Activated naive CD4-positive, alpha-beta T cell treated with anti-CD3 and anti-CD28 coated beads, Interleukin-2, amount 50 U/mL, for 72 hours (primary cell): ENCODE measurements at regions not wholly inside any gene's neighbourhood (a gene's known extent, or its start where the extent isn't known, plus 50 kb on each side); places are given as distances from the start of the nearest gene placed in this dataset.
A peak's percentile ranks its signal among the peaks of the same experiment; 100 is the strongest.

Experiments used
- ATAC-seq, 2 donors: fragments of 150-1000 bp; cut with Tn5 transposase; 2 replicates each; pipeline ENCODE4 v1.10.0; 2021; ENCODE audit warnings: mild to moderate bottlenecking in 2 of 2, moderate library complexity in 2 of 2
- DNase-seq, 2 donors: peaks; one replicate each; pipeline ENCODE4 v3.0.0; 2021 to 2022; ENCODE audit warnings: low spot score in 2 of 2
- H3K27ac Mint-ChIP-seq, 2 donors: one replicate each; pipeline ENCODE4 v1.8.0; 2022; ENCODE audit warnings: mild to moderate bottlenecking in 2 of 2, mixed read lengths in 2 of 2
- H3K36me3 Mint-ChIP-seq, 2 donors: one replicate each; pipeline ENCODE4 v1.8.0; 2022; ENCODE audit warnings: mixed read lengths in 2 of 2
- H3K9me3 Mint-ChIP-seq, 2 donors: one replicate each; pipeline ENCODE4 v1.8.0; 2022; ENCODE audit warnings: mixed read lengths in 2 of 2

- no peak for DNase-seq
- H3K36me3 Mint-ChIP-seq = no peaks in the 10 kb centered on the region
- no peak overlapping the region for H3K27ac Mint-ChIP-seq
- H3K9me3 Mint-ChIP-seq = no peaks in the 10 kb centered on the region
- ATAC-seq = no peak
These were observed 476.4 kb upstream of the KCNMB2 start for GRCh38 chr3:178059836-178060235.

DNA sequence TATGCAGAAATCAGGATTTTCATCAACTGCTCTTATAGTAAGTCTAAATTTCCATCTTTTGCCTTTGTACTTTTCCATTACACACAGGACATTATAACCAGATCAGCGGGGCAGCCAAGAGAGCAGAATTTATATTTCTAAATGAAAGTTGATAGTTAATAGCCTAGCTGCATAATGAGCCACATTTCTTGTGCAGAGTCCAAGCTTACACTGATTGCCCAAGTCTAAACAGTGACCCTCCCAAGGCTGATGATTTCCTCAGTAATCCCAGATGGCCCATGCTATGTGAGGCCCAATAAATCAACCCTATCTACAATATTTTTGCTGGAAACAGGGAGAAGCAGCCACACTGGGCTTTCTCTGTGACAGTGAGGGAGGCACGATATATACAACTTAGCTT, 475.8 kb upstream of the KCNMB2 start:
- no peaks in the 10 kb centered on the region for H3K36me3 Mint-ChIP-seq
- ATAC-seq = no peak
- DNase-seq = no peak
- H3K9me3 Mint-ChIP-seq = no peaks in the 10 kb centered on the region
- no peak overlapping the region for H3K27ac Mint-ChIP-seq

- DNase-seq (no peak), ATAC-seq (no peak)
- Mint-ChIP-seq H3K36me3 (no peaks in the 10 kb centered on the region), H3K9me3 (no peaks in the 10 kb centered on the region), H3K27ac (no peak overlapping the region)
These were observed 474.1 kb upstream of the KCNMB2 start for GRCh38 chr3:178062126-178062525.

- Mint-ChIP-seq H3K27ac (no peak overlapping the region), H3K9me3 (no peaks in the 10 kb centered on the region), H3K36me3 (no peaks in the 10 kb centered on the region)
- DNase-seq = no peak
- no peak for ATAC-seq
These were observed 472.8 kb upstream of the KCNMB2 start for GRCh38 chr3:178063461-178063860.

DNA sequence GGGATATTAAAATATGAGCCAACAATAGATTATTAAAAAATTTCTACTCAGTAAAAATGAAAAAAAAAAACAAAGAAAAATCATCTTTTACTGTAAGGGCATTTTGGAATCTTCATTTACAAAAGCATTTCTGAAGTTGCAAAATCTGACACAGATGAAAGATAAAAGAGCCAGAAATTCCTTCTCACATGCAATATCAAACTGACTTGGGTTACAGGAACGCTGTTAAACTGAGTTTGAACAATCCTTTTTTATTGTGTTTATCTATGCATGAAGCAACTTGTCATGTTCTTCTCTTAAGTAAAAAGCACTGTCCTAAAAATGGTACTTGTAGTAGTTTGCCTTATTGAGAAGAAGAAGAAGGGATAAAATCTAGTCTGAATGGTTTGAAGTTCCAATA, 468.5 kb upstream of the KCNMB2 start:
- peaks cover 0 to 8% of the 10 kb centered on the region in 2 donors for H3K9me3 Mint-ChIP-seq
- DNase-seq (no peak), ATAC-seq (no peak)
- no peak overlapping the region for H3K27ac Mint-ChIP-seq
- no peaks in the 10 kb centered on the region for H3K36me3 Mint-ChIP-seq

DNA sequence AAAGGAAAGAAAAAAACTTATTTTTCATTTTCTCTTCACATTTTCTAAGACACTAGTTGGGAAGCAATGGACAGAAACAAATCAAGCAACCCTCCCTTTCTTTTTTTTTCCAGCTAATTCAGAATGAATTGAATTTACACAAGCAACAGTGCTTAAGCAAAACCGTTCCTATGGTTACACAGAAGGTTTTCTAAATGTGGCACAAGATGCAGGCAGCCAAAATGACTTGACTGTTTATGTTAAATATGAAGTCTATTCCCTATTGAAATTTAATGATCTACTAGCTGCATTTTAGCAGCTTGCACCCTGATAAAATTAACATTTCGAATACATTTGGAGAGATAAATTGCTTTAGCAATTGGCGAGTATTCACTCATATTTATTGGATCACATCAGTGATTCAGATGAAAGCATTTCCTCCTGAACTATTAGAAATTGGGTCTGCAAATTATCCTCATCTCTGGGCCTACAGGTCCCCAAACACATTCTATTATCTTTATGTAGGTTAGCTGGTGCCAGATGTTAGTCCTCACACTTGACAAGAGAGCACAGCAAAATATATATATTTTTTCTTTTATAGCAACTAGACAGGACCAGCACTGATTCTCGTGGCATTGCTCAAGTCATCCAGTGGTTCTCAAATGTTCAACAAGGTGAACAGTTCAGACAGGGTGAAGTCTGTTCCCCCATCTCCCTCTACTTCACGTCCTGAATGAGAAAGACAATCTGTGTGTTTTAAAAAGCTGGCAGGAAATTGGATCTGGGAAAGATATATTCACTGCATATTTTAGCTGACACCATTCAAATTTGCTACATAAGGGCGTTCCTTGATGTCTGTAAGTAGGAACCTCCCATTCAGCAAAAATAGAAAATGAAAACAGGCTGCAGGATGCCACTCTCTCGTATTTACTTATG, 463.6 kb upstream of the KCNMB2 start:
- DNase-seq (no peak), ATAC-seq (no peak)
- Mint-ChIP-seq H3K27ac (no peak overlapping the region), H3K9me3 (peaks cover 0 to 8% of the 10 kb centered on the region in 2 donors), H3K36me3 (no peaks in the 10 kb centered on the region)

- DNase-seq = no peak
- no peak for ATAC-seq
- H3K27ac Mint-ChIP-seq = no peak overlapping the region
- H3K9me3 Mint-ChIP-seq = peaks cover 0 to 8% of the 10 kb centered on the region in 2 donors
- H3K36me3 Mint-ChIP-seq = no peaks in the 10 kb centered on the region
These were observed 462.9 kb upstream of the KCNMB2 start for GRCh38 chr3:178073366-178073765.

GRCh38 chr3:178075344-178075743, 460.9 kb upstream of the KCNMB2 start:
- ATAC-seq = no peak

GRCh38 chr3:178078953-178079352, 457.3 kb upstream of the KCNMB2 start:
- no peak for DNase-seq
- Mint-ChIP-seq H3K9me3 (peaks cover 0 to 11% of the 10 kb centered on the region in 2 donors), H3K27ac (no peak overlapping the region), H3K36me3 (no peaks in the 10 kb centered on the region)
- no peak for ATAC-seq

More at GRCh38 chr3:178075344-178075743, 460.9 kb upstream of the KCNMB2 start:
- DNase-seq = no peak
- H3K9me3 Mint-ChIP-seq = no peaks in the 10 kb centered on the region
- H3K27ac Mint-ChIP-seq = no peak overlapping the region
- no peaks in the 10 kb centered on the region for H3K36me3 Mint-ChIP-seq

GRCh38 chr3:178079966-178080365, 456.3 kb upstream of the KCNMB2 start:
- peak in 1 of 2 donors; percentile 35 for ATAC-seq
- Mint-ChIP-seq H3K36me3 (no peaks in the 10 kb centered on the region), H3K9me3 (peaks cover 0 to 11% of the 10 kb centered on the region in 2 donors), H3K27ac (no peak overlapping the region)
- DNase-seq = no peak

- Mint-ChIP-seq H3K9me3 (peaks cover 0 to 11% of the 10 kb centered on the region in 2 donors), H3K27ac (no peak overlapping the region), H3K36me3 (no peaks in the 10 kb centered on the region)
- DNase-seq = no peak
- ATAC-seq = no peak
These were observed 453.8 kb upstream of the KCNMB2 start for GRCh38 chr3:178082326-178082906.

- H3K27ac Mint-ChIP-seq = peak overlapping the region; percentile 12 to 24
- no peak for DNase-seq
- no peaks in the 10 kb centered on the region for H3K36me3 Mint-ChIP-seq
- no peak for ATAC-seq
- peaks cover 0 to 11% of the 10 kb centered on the region in 2 donors for H3K9me3 Mint-ChIP-seq
These were observed 452.1 kb upstream of the KCNMB2 start for GRCh38 chr3:178083906-178084866.

- ATAC-seq (peak; percentile 45 to 72), DNase-seq (peak in 1 of 2 donors; percentile 18)
- peaks cover 5 to 7% of the 10 kb centered on the region in 2 donors for H3K36me3 Mint-ChIP-seq
- peak overlapping the region in 1 of 2 donors; percentile 24 for H3K27ac Mint-ChIP-seq
- peaks cover 0 to 11% of the 10 kb centered on the region in 2 donors for H3K9me3 Mint-ChIP-seq
These were observed 451.1 kb upstream of the KCNMB2 start for GRCh38 chr3:178084938-178085816.

- no peak for ATAC-seq
- DNase-seq = no peak
These were observed 450.5 kb upstream of the KCNMB2 start for GRCh38 chr3:178085817-178086123.

GRCh38 chr3:178086144-178086825, 450.0 kb upstream of the KCNMB2 start:
- Mint-ChIP-seq H3K9me3 (peaks cover 6 to 8% of the 10 kb centered on the region in 2 donors), H3K27ac (no peak overlapping the region), H3K36me3 (peaks cover 11 to 12% of the 10 kb centered on the region in 2 donors)
- ATAC-seq (no peak), DNase-seq (no peak)

More at GRCh38 chr3:178085817-178086123, 450.5 kb upstream of the KCNMB2 start:
- Mint-ChIP-seq H3K9me3 (peaks cover 1 to 9% of the 10 kb centered on the region in 2 donors), H3K36me3 (peaks cover 6 to 7% of the 10 kb centered on the region in 2 donors), H3K27ac (no peak overlapping the region)
